ENCODE measurements at regions not wholly inside any gene's neighbourhood (a gene's known extent, or its start where the extent isn't known, plus 50 kb on each side); places are given as distances from the start of the nearest gene placed in this dataset.

DNA sequence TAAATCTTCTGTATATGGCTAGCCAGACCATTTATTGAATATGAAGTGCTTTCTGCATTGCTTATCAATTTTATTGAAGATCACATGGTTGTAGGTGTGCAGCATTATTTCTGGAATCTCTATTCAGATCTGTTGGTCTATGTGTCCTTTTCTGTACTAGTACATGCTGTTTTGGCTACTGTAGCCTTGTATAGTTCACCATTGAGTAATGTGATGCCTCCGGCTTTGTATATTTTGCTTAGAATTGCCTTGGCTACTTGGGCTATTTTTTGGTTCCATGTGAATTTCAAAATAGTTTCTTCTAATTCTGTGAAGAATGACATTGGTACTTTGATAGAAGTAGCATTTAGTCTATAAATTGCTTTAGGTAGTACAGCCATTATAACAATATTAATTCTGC is 1187.2 kb downstream of the XPNPEP1 start:
- no peak for TF ChIP-seq Cebpa-rat (IDR thresholded peaks at IDR 0.05)
- Histone ChIP-seq H3K4me2 (no peak overlapping the region), H4K20me1 (no peaks in the 10 kb centered on the region), H3K27ac (no peak overlapping the region), H3K9ac (no peak overlapping the region), H3K4me3 (no peak overlapping the region), H3K27me3 (no peaks in the 10 kb centered on the region), H3K36me3 (no peaks in the 10 kb centered on the region), H3K9me3 (no peaks in the 10 kb centered on the region), H3K4me1 (no peaks in the 10 kb centered on the region)

DNA sequence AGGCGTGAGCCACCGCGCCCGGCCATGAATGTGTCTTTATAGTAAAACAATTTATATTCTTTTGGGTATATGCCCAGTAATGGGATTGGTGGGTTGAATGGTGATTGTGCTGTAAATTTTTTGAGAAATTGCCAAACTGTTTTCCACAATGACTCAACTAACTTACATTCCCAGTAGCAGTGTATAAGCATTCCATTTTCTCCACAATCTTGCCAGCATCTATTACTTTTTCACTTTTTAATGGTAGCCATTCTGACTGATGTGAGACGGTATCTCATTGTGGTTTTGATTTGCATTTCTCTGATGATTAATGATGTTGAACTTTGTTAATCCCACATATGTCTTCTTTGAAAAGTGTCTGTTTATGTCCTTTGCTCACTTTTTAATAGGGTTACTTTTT is 1187.9 kb downstream of the XPNPEP1 start:
- Histone ChIP-seq H3K27ac (no peak overlapping the region), H3K4me2 (no peak overlapping the region), H3K9ac (no peak overlapping the region), H3K9me3 (no peaks in the 10 kb centered on the region), H3K27me3 (no peaks in the 10 kb centered on the region), H4K20me1 (no peaks in the 10 kb centered on the region), H3K36me3 (no peaks in the 10 kb centered on the region), H3K4me1 (no peaks in the 10 kb centered on the region), H3K4me3 (no peak overlapping the region)
- TF ChIP-seq Cebpa-rat (IDR thresholded peaks at IDR 0.05) = no peak

DNA sequence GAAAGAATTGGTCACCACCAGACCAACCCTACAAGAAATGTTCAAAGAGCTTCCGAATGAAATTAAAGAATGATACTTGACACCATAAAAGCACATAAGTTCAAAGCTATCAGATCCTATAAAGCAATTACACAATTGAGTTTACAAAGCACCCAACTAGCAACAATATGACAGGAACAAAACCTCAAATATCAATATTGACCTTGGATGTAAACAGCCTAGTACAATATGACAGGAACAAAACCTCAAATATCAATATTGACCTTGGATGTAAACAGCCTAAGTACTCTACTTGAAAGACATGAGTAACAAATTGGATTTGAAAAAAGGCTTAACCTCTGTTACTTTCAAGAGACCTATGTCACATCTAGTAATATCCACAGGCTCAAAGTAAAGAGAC is 1201.4 kb downstream of the XPNPEP1 start:
- Histone ChIP-seq H3K36me3 (no peaks in the 10 kb centered on the region), H3K27ac (no peak overlapping the region), H3K9ac (no peak overlapping the region), H3K4me3 (no peak overlapping the region), H3K4me2 (no peak overlapping the region), H3K9me3 (peaks cover 6% of the 10 kb centered on the region), H3K4me1 (no peaks in the 10 kb centered on the region), H3K27me3 (no peaks in the 10 kb centered on the region), H4K20me1 (no peaks in the 10 kb centered on the region)
- TF ChIP-seq Cebpa-rat (IDR thresholded peaks at IDR 0.05) = no peak

DNA sequence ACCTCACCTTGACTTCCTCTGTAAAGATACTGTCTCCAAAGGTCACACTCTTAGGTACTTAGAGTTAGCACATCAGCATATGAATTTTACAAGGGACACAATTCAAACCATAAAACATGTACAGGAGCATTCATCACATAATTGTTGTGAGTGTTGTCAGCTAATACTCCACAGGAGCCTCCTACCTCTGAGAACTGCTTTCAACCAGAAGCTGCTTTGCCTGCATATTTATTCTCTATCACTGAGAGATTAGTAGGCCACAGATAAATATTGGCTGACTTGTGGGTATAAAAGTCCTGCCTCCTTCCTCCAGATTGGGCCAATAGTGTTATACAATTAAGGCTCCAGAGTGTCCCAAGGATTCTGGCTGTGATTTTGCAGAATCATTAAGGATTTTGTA is 1207.0 kb downstream of the XPNPEP1 start:
- TF ChIP-seq Cebpa-rat (IDR thresholded peaks at IDR 0.05) = no peak
- H3K4me1 ChIP-seq = no peaks in the 10 kb centered on the region
- H3K4me2 ChIP-seq = no peak overlapping the region
- H3K9ac ChIP-seq = no peak overlapping the region
- no peak overlapping the region for H3K27ac ChIP-seq
- H4K20me1 ChIP-seq = no peaks in the 10 kb centered on the region
- no peaks in the 10 kb centered on the region for H3K36me3 ChIP-seq
- H3K4me3 ChIP-seq = no peak overlapping the region
- peaks cover 23% of the 10 kb centered on the region for H3K9me3 ChIP-seq
- H3K27me3 ChIP-seq = no peaks in the 10 kb centered on the region

DNA sequence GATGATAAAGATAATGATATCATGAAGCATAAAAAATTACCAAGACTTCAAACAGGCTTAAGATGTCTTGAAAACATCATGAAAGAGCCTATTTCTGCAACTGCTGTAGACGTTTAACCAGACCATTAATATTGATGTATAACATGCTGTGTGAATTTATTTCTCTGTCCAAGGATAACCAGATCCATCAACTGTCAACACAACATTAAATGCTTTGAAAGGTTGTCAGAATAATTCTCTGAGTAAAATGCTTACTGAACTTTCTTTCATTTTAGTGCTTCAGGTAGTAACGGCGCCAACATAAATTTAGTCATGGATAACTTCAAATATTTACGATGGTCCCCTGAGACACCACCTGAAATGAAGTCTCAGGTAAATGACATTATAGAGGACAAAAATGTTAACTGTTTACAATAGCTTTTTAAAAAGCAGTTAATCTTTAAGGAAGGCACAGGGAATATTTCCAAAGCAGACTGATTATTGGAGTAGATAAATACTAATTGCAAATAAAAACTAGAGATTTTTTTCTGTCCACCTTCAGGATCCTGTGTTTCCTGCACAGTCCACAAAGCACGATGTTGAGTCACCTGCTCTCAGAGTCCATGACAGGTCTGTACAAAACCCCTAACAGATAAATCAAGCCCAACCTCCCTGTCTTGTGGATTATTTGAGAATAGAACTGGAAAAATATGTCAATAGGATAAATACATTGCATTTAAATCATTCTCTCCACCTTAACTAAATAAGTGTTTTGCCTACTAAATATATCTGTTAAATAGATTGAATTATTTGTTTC is 1213.2 kb downstream of the XPNPEP1 start:
- Histone ChIP-seq H3K9me3 (peaks cover 19% of the 10 kb centered on the region), H3K27ac (no peak overlapping the region), H4K20me1 (no peaks in the 10 kb centered on the region), H3K4me2 (no peak overlapping the region), H3K27me3 (no peaks in the 10 kb centered on the region), H3K4me1 (no peaks in the 10 kb centered on the region), H3K9ac (no peak overlapping the region), H3K4me3 (no peak overlapping the region), H3K36me3 (no peaks in the 10 kb centered on the region)
- TF ChIP-seq Cebpa-rat (IDR thresholded peaks at IDR 0.05) = no peak

DNA sequence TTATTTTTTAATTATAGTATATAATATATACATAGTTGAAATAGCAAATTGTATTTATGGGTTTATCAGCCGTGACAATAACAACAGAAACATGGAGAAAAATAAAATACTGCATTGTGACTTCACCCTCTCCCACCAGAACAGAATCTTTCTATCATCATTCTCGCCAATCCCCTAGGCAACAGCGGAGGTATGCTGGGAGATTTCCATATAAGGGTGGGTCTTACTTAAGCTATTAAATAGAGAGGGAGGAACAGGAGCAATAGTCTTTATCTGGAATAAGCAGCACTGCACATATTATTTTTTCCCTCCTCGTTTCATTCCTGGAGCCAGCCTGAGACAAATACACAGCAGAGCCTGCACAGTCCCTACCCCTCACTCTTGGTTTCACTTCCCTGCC is 1214.9 kb downstream of the XPNPEP1 start:
- H3K27me3 ChIP-seq = no peaks in the 10 kb centered on the region
- no peaks in the 10 kb centered on the region for H3K36me3 ChIP-seq
- no peak overlapping the region for H3K9ac ChIP-seq
- H4K20me1 ChIP-seq = no peaks in the 10 kb centered on the region
- no peaks in the 10 kb centered on the region for H3K4me1 ChIP-seq
- TF ChIP-seq Cebpa-rat (IDR thresholded peaks at IDR 0.05) = no peak
- H3K9me3 ChIP-seq = peaks cover 8% of the 10 kb centered on the region
- H3K4me2 ChIP-seq = no peak overlapping the region
- no peak overlapping the region for H3K4me3 ChIP-seq
- no peak overlapping the region for H3K27ac ChIP-seq

DNA sequence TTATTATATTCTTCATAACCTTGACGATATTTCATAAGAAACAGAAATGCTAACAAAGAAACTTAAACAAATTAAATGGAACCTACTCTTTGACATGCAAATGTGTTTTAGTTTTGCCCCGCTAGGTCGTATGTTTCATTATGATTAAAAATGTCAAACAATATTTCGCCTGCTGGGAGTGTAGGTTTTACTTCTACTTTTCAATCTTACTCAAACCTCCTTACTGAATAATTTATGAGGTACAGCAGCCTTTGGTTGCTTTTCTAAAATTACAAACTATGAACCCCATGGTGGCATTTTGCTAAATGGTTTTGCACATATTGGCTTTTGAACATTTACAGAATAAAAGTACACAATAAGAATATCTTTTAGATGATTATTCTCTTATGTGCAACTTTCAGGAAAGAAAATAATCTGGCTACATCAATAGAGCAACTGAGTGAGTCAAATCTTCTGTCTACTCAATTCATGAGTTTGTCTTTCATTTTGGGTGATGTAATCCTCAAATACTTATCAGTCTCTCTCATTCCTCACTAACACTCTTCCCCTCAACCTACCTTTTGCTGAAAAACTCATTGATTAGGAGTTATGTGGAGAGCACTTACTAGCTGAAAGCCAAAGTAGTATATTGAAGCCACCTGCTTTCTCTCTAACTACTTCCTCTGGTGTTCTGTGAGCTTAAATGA is 1226.4 kb downstream of the XPNPEP1 start:
- no peak overlapping the region for H3K4me2 ChIP-seq

DNA sequence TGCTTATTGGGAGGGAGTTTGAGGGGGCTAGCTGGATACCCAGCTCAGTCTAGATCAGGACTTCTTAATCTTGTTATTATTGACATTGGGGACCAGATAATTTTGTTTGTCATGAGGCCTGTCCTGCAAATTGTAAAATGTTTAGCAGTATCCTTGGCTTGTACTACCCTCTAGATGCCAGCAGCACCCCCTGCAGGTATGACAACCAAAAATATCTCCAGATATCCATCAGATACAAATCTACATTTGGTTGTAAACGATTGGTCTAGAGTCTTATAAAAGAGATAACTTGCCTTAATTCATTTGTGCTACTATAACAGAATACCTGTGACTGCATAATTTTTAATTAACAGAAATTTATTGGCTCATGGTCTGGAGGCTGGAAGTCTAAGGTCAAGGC is 1232.2 kb downstream of the XPNPEP1 start:
- Histone ChIP-seq H3K27ac (no peak overlapping the region), H3K9ac (no peak overlapping the region), H3K4me2 (no peak overlapping the region), H3K9me3 (no peaks in the 10 kb centered on the region), H3K4me1 (no peaks in the 10 kb centered on the region), H3K27me3 (no peaks in the 10 kb centered on the region), H3K36me3 (no peaks in the 10 kb centered on the region), H3K4me3 (no peak overlapping the region), H4K20me1 (no peaks in the 10 kb centered on the region)
- no peak for TF ChIP-seq Cebpa-rat (IDR thresholded peaks at IDR 0.05)

More for the DNA sequence above, 1226.4 kb downstream of the XPNPEP1 start:
- H3K4me3 ChIP-seq = no peak overlapping the region
- H3K27me3 ChIP-seq = no peaks in the 10 kb centered on the region
- no peaks in the 10 kb centered on the region for H4K20me1 ChIP-seq
- H3K9me3 ChIP-seq = no peaks in the 10 kb centered on the region
- TF ChIP-seq Cebpa-rat (IDR thresholded peaks at IDR 0.05) = no peak
- no peak overlapping the region for H3K9ac ChIP-seq
- H3K36me3 ChIP-seq = no peaks in the 10 kb centered on the region
- no peaks in the 10 kb centered on the region for H3K4me1 ChIP-seq
- no peak overlapping the region for H3K27ac ChIP-seq

DNA sequence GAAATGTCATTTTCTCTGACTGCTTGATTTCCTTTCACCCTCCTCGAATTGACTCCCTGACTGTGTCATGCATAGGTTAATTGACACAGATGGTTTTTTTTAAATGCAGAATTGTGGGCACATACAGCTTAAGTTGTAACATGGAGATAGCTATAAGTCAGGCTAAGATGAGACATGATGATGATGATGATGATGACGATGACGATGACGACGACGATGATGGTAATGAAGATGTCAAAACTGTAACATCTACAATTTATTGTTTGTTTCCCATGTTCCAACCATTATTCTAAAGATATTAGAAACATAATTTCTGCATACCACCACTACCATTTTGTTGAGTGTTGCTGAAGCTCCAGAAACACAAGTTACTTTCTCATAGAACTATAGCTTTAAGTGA is 1232.8 kb downstream of the XPNPEP1 start:
- no peaks in the 10 kb centered on the region for H3K27me3 ChIP-seq
- no peak overlapping the region for H3K4me3 ChIP-seq
- no peak for TF ChIP-seq Cebpa-rat (IDR thresholded peaks at IDR 0.05)
- H3K27ac ChIP-seq = no peak overlapping the region
- H4K20me1 ChIP-seq = no peaks in the 10 kb centered on the region
- H3K36me3 ChIP-seq = no peaks in the 10 kb centered on the region
- H3K4me2 ChIP-seq = no peak overlapping the region
- H3K4me1 ChIP-seq = no peaks in the 10 kb centered on the region
- no peaks in the 10 kb centered on the region for H3K9me3 ChIP-seq
- H3K9ac ChIP-seq = no peak overlapping the region

DNA sequence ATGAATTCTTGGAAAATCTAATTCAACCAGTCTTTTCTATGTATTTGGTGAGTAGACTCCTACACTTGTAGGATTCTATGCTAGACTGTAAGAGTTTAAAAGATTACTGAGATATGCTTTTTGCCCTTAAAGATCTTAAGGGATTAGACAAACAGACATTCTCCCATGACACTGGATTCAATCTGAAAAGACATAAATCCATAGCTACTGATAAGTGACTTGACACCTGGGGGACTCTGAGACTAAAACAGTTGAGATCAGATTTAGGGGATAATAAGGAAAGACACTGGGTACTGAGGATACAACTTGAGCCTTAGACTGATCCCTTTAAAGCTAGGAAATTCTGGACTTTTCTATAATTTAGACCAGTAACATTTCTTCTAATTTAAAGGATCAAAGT is 1233.4 kb downstream of the XPNPEP1 start:
- H4K20me1 ChIP-seq = no peaks in the 10 kb centered on the region
- no peak overlapping the region for H3K27ac ChIP-seq
- no peaks in the 10 kb centered on the region for H3K27me3 ChIP-seq
- H3K4me1 ChIP-seq = no peaks in the 10 kb centered on the region
- no peaks in the 10 kb centered on the region for H3K9me3 ChIP-seq
- H3K9ac ChIP-seq = no peak overlapping the region
- no peak overlapping the region for H3K4me3 ChIP-seq
- no peaks in the 10 kb centered on the region for H3K36me3 ChIP-seq
- TF ChIP-seq Cebpa-rat (IDR thresholded peaks at IDR 0.05) = no peak
- no peak overlapping the region for H3K4me2 ChIP-seq
